ENCODE measurements at regions not wholly inside any gene's neighbourhood (a gene's known extent, or its start where the extent isn't known, plus 50 kb on each side); places are given as distances from the start of the nearest gene placed in this dataset.

GRCh38 chr2:223165423-223166214 is 113.6 kb downstream of the KCNE4 start:
- POLR2A ChIA-PET, result no interaction called here
- Histone ChIP-seq H3K27me3 (replicated peaks in 1 of 2; ENCODE audit: control insufficient read depth in 2 of 2, insufficient read depth in 2 of 2, low read length in 1 of 2) (no peaks in the 10 kb centered on the region), H3K4me2 (ENCODE audit: control insufficient read depth, insufficient read depth) (no peak overlapping the region), H3K27ac (ENCODE audit: control insufficient read depth, insufficient read depth) (no peak overlapping the region), H3K4me1 (ENCODE audit: control insufficient read depth, insufficient read depth, low read length) (peaks cover 7% of the 10 kb centered on the region), H3K9ac (ENCODE audit: control insufficient read depth, insufficient read depth, low read length) (no peak overlapping the region), H3K36me3 (ENCODE audit: control insufficient read depth in 2 of 2, insufficient read depth in 2 of 2, low read length in 1 of 2) (no peaks in the 10 kb centered on the region), H2AFZ (ENCODE audit: control insufficient read depth, low read depth, low read length) (no peak overlapping the region), H3K79me2 (ENCODE audit: control insufficient read depth, insufficient read depth, low read length) (no peaks in the 10 kb centered on the region), H4K20me1 (ENCODE audit: control insufficient read depth, insufficient read depth) (no peaks in the 10 kb centered on the region), H3K4me3 (no peak overlapping the region), H3K9me3 (replicated peaks; ENCODE audit: control insufficient read depth, insufficient read depth, low read length) (no peaks in the 10 kb centered on the region)
- no TSS peak for BruUV-seq (replicated peaks)
- CTCF ChIA-PET, result no interaction called here
- in situ Hi-C loops (cut with MboI), result no loop called here
- intact Hi-C loops (cut with micrococcal nuclease; ENCODE audit: unreplicated experiment), result no loop called here
- SMC1A ChIA-PET (ENCODE audit: uncharacterized antibody, unreplicated experiment), result no interaction called here
- no peak for ATAC-seq
- no peak for FAIRE-seq
- DNase-seq (ENCODE audit: low read depth, low spot score), result no peak
- no peak for TF ChIP-seq PML (IDR thresholded peaks at IDR 0.05; ENCODE audit: low read length)
- TF ChIP-seq TCF7 (IDR thresholded peaks at IDR 0.05; ENCODE audit: borderline replicate concordance), result no peak
- TF ChIP-seq KDM1A (IDR thresholded peaks at IDR 0.05; ENCODE audit: borderline replicate concordance), result no peak
- no peak for TF ChIP-seq MTA3 (IDR thresholded peaks at IDR 0.05; ENCODE audit: borderline replicate concordance, low read length)
- no peak for TF ChIP-seq SMARCA5 (IDR thresholded peaks at IDR 0.05)
- TF ChIP-seq ZNF384 (IDR thresholded peaks at IDR 0.05; ENCODE audit: borderline replicate concordance, low read depth, low read length), result no peak
- TF ChIP-seq, protein P1, sequence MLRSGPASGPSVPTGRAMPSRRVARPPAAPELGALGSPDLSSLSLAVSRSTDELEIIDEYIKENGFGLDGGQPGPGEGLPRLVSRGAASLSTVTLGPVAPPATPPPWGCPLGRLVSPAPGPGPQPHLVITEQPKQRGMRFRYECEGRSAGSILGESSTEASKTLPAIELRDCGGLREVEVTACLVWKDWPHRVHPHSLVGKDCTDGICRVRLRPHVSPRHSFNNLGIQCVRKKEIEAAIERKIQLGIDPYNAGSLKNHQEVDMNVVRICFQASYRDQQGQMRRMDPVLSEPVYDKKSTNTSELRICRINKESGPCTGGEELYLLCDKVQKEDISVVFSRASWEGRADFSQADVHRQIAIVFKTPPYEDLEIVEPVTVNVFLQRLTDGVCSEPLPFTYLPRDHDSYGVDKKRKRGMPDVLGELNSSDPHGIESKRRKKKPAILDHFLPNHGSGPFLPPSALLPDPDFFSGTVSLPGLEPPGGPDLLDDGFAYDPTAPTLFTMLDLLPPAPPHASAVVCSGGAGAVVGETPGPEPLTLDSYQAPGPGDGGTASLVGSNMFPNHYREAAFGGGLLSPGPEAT (IDR thresholded peaks at IDR 0.05; ENCODE audit: low read depth), result no peak
- TF ChIP-seq RBBP5 (conservative IDR thresholded peaks at IDR 0.05), result no peak
- no peak for TF ChIP-seq SREBF1 (IDR thresholded peaks at IDR 0.05; ENCODE audit: low read length)
- TF ChIP-seq TAF1 (IDR thresholded peaks at IDR 0.05; ENCODE audit: borderline replicate concordance, low read depth, low read length), result no peak
- TF ChIP-seq FOS (IDR thresholded peaks at IDR 0.05; ENCODE audit: borderline replicate concordance, extremely low read depth, insufficient read length), result no peak
- no peak for TF ChIP-seq SP1 (IDR thresholded peaks at IDR 0.05; ENCODE audit: low read depth, low read length)
- no peak for TF ChIP-seq NR2C2 (IDR thresholded peaks at IDR 0.05; ENCODE audit: borderline replicate concordance, control insufficient read depth, insufficient read length, low read depth)
- no peak for TF ChIP-seq CREM (IDR thresholded peaks at IDR 0.05; ENCODE audit: low read depth)
- no peak for TF ChIP-seq ATF2 (IDR thresholded peaks at IDR 0.05; ENCODE audit: low read length)
- RAD21 ChIA-PET (ENCODE audit: unreplicated experiment), result no interaction called here
- WGBS (ENCODE audit: insufficient coverage, insufficient replicate concordance, low lambda C conversion rate, missing lambda C conversion rate), result 65% methylated on average over 2 of the region's 2 CpGs

Measured in GM12878 (cell line).